ENCODE measurements at regions not wholly inside any gene's neighbourhood (a gene's known extent, or its start where the extent isn't known, plus 50 kb on each side); places are given as distances from the start of the nearest gene placed in this dataset.

- BruUV-seq (replicated peaks): no TSS peak
- H3K36me3 ChIP-seq (ENCODE audit: insufficient read depth, low read length, poor library complexity, severe bottlenecking): no peaks in the 10 kb centered on the region
- no peaks in the 10 kb centered on the region for H3K27me3 ChIP-seq (replicated peaks; ENCODE audit: insufficient read depth, low read depth, low read length, poor library complexity)
- ChIA-PET POLR2A (ENCODE audit: low non-redundant PET) (no interaction called here), CTCF (no interaction called here)
- DNase-seq (ENCODE audit: low spot score): no peak
- no peaks in the 10 kb centered on the region for H3K4me1 ChIP-seq (ENCODE audit: insufficient read depth, low read length, poor library complexity, severe bottlenecking)
- no peaks in the 10 kb centered on the region for H3K9me3 ChIP-seq (ENCODE audit: low read depth, low read length, poor library complexity, severe bottlenecking)
- TF ChIP-seq CTCF (conservative IDR thresholded peaks at IDR 0.05; ENCODE audit: low read depth, low read length) (no peak), EZH2 (IDR thresholded peaks at IDR 0.05; ENCODE audit: borderline replicate concordance, low read depth, low read length, poor library complexity, severe bottlenecking) (no peak)
- intact Hi-C loops (cut with micrococcal nuclease; ENCODE audit: unreplicated experiment): no loop called here
- H3K4me3 ChIP-seq (ENCODE audit: low read depth, low read length, poor library complexity, severe bottlenecking): no peak overlapping the region
- H3K27ac ChIP-seq (ENCODE audit: low read depth, low read length, poor library complexity, severe bottlenecking): no peak overlapping the region
Observed at GRCh38 chr7:10122551-10123100, 851.0 kb upstream of the PHF14 start.

- intact Hi-C loops (cut with micrococcal nuclease; ENCODE audit: unreplicated experiment): no loop called here
- no peaks in the 10 kb centered on the region for H3K9me3 ChIP-seq (ENCODE audit: low read depth, low read length, poor library complexity, severe bottlenecking)
- no peak overlapping the region for H3K4me3 ChIP-seq (ENCODE audit: low read depth, low read length, poor library complexity, severe bottlenecking)
- POLR2A ChIA-PET (ENCODE audit: low non-redundant PET): no interaction called here
- H3K27ac ChIP-seq (ENCODE audit: low read depth, low read length, poor library complexity, severe bottlenecking): no peak overlapping the region
- no peaks in the 10 kb centered on the region for H3K4me1 ChIP-seq (ENCODE audit: insufficient read depth, low read length, poor library complexity, severe bottlenecking)
- CTCF ChIA-PET: no interaction called here
- no peaks in the 10 kb centered on the region for H3K36me3 ChIP-seq (ENCODE audit: insufficient read depth, low read length, poor library complexity, severe bottlenecking)
- no peak for TF ChIP-seq EZH2 (IDR thresholded peaks at IDR 0.05; ENCODE audit: borderline replicate concordance, low read depth, low read length, poor library complexity, severe bottlenecking)
- TF ChIP-seq CTCF (conservative IDR thresholded peaks at IDR 0.05; ENCODE audit: low read depth, low read length): 0 out of 2 replicates have a peak, but pooled peaks have one; percentile 14
- no peaks in the 10 kb centered on the region for H3K27me3 ChIP-seq (replicated peaks; ENCODE audit: insufficient read depth, low read depth, low read length, poor library complexity)
- BruUV-seq (replicated peaks): no TSS peak
- DNase-seq (ENCODE audit: low spot score): no peak
Observed at GRCh38 chr7:10128748-10129147, 844.9 kb upstream of the PHF14 start.

GRCh38 chr7:10138087-10138854, 835.4 kb upstream of the PHF14 start:
- no peak overlapping the region for H3K27ac ChIP-seq (ENCODE audit: low read depth, low read length, poor library complexity, severe bottlenecking)
- intact Hi-C loops (cut with micrococcal nuclease; ENCODE audit: unreplicated experiment): no loop called here
- no peak for TF ChIP-seq EZH2 (IDR thresholded peaks at IDR 0.05; ENCODE audit: borderline replicate concordance, low read depth, low read length, poor library complexity, severe bottlenecking)
- TF ChIP-seq CTCF (conservative IDR thresholded peaks at IDR 0.05; ENCODE audit: low read depth, low read length): no peak
- ChIA-PET POLR2A (ENCODE audit: low non-redundant PET) (no interaction called here), CTCF (no interaction called here)
- H3K9me3 ChIP-seq (ENCODE audit: low read depth, low read length, poor library complexity, severe bottlenecking): no peaks in the 10 kb centered on the region
- no TSS peak for BruUV-seq (replicated peaks)
- H3K36me3 ChIP-seq (ENCODE audit: insufficient read depth, low read length, poor library complexity, severe bottlenecking): no peaks in the 10 kb centered on the region
- H3K27me3 ChIP-seq (replicated peaks; ENCODE audit: insufficient read depth, low read depth, low read length, poor library complexity): no peaks in the 10 kb centered on the region
- H3K4me3 ChIP-seq (ENCODE audit: low read depth, low read length, poor library complexity, severe bottlenecking): no peak overlapping the region
- H3K4me1 ChIP-seq (ENCODE audit: insufficient read depth, low read length, poor library complexity, severe bottlenecking): no peaks in the 10 kb centered on the region
- DNase-seq (ENCODE audit: low spot score): no peak
